GM12892 (cell line): ENCODE measurements at regions not wholly inside any gene's neighbourhood (a gene's known extent, or its start where the extent isn't known, plus 50 kb on each side); places are given as distances from the start of the nearest gene placed in this dataset.

Experiments used
- POLR2A ChIP-seq: IDR thresholded peaks from 2 replicates; pipeline ENCODE4 v1.6.1; 2011; ENCODE audit warnings: low read depth, low read length, control low read depth
- POLR2AphosphoS5 ChIP-seq: IDR thresholded peaks from 2 replicates; pipeline ENCODE4 v1.6.1; 2011; ENCODE audit warnings: low read depth, low read length, control low read depth

GRCh38 chr11:115890500-115890899 is 386.3 kb upstream of the CADM1 start:
- TF ChIP-seq POLR2AphosphoS5, result no peak
- TF ChIP-seq POLR2A, result no peak
